Activated CD4-positive, alpha-beta T cell treated with anti-CD3 and anti-CD28 coated beads, Interleukin-2, amount 50 U/mL, for 1 hour (primary cell): ENCODE measurements at regions not wholly inside any gene's neighbourhood (a gene's known extent, or its start where the extent isn't known, plus 50 kb on each side); places are given as distances from the start of the nearest gene placed in this dataset.
"Not testable (repeated sequence)": the region's sequence is repeated elsewhere in the genome, so short reads cannot be mapped to it uniquely, and the experiment has no call there.

Experiments used
- DNase-seq: peaks from one replicate; pipeline ENCODE4 v3.0.0-alpha.2; 2020

DNA sequence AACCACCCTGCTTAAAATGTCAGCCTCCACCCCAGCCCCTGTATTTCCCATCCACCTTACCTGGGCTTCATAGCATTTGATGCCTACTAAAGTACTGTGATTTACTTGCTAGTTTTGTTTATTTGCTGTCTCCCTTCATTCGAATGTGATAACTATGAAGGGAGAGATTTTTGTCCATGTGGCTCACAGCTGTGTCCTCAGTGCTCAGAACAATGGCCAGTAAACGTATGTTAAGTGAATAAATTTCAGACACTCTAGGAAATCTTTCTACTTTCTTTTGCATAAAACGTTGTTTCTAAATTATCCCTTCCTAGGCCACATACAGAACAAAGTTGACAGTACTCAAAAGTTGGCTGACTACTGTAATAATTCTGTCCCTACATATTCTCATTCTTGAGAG lies 114.7 kb upstream of the OTUD4 start:
- DNase-seq: no peak

DNA sequence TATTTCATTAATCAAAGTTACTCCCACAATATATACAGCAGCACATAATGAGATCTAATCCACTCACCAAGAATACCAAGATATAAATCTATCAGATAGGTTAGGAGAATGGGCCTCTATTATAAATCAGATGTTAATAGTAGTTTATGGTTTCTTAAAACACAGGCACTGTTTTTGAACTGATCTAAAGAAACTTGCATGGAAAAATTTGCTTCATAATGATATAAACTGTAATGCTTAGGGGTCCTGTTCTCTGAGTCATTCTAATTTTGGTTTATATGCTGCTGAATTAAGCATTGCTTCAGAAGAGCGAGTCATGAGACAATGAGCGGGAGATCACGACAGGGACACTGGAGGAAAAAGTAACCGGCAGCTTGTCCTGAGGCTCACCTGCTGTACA lies 113.3 kb upstream of the OTUD4 start:
- no peak for DNase-seq

DNA sequence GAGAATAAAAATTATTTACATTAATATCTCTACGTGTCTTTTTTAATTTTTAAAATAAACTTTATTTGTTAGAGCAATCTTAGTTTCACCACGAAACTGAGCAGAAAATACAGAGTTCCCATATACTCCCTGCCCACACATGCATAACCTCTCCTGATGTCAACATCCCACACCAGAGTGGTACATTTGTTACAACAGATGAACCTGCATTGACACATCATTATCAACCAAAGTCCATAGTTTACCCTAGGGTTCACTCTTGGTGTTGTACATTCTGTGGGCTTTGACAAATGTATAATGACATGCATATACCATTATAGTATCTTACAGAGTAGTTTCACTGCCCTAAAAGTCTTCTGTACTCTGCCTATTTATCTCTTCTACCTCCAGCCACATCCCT lies 110.6 kb upstream of the OTUD4 start:
- no peak for DNase-seq

DNA sequence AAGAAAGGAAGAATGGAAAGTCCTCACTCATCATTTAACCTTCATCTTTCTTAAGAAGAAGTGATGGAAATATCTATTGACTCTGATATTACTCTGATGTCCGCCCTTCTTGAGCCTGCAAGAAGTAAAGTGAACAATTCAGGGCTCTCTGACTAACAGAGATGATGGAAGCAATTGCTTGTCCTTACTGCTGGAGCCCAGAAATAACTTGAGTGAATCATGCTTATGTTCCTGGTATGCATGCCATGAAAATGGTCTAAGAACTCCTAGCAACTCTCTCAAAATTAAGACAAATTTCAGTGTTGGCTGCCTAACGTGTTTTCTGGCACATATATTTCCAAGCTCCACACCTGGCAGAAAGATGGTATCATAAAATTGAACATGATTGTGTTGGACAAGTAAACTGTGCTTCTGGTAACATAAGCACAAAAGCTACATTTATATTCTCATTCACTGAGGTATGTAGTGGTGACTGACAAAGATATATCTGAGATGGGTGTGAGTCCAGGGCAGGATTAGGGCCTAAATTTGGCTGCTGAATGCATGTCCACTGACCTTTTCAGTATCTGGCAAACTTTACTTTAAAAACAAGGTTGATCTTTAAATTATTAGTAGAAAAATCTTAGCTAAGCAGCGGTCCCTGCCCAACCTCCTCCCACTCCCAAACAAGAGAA lies 109.2 kb upstream of the OTUD4 start:
- DNase-seq: no peak

DNA sequence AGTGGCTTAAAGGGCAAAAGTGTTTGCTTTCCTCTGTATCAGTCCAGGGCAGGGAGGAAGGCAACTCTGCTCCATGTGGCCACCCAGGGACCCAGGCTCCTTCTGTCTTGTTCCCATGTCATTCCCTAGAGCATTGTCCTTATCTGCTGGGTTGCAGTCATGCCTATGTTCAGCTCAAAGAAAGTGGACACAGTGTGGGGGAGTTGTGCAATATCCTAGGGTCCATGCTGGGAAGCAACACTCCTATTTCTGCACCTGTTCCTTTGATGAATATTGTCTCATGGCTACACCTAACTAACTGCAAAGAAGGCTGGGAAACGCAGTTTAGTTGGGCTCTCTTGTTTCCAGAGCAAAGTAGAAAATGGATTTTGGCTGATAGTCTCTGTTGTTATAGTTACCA lies 107.0 kb upstream of the OTUD4 start:
- DNase-seq: no peak

DNA sequence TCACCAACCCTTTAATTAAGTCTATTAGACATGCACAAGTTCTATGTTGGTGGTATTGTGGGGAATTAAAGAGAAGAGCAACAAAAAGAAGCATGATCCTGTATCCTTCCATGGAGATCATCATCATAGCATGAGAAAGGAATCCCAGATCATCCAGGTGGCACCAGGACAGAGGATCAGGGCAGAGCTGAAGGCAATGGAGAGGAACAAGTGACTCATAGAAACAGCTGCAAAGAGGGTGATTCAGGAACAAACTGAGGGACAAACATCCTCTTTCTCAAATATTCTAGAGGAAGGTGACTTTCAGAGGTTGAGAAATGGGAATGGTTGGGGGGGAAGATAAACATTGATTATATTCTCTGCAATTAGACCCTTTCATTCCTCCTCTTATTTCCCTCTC lies 105.5 kb upstream of the OTUD4 start:
- DNase-seq: no peak

DNA sequence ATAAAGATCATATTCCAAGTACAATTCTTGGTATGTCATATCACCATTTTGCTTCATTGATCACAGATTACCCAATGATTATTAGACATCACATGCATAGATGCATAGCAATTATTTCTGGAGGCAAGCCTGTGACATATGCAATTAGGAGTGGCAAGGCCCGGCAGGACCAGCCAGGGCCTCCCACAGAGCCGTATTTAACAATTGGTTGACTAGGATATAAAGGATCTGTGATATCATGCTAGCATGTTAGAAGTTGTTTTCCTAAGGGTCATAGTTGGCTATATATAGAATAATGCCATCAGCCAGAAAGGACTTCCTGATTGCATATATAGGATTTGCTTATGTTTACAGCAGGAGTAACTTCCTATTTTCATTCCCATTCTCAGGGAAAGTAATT lies 103.5 kb upstream of the OTUD4 start:
- DNase-seq: no peak

DNA sequence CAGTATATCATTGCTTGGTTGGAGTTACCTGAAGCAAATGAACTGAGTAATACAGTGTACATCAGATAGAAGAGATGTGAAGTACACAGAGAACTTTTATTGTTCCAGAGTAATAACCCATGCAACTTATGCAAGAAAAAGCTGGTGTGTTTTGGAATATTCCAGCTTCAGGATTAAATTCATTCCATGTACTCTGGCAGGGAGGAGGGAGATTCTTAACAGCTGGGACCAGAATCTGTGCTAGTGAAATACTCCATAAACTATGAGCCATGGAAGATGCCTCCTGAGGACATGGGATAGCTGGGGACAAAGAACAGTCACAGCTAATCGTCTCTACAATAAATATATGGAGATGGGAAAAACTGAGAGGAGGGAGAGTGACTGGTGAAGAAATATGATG lies 101.6 kb upstream of the OTUD4 start:
- no peak for DNase-seq

DNA sequence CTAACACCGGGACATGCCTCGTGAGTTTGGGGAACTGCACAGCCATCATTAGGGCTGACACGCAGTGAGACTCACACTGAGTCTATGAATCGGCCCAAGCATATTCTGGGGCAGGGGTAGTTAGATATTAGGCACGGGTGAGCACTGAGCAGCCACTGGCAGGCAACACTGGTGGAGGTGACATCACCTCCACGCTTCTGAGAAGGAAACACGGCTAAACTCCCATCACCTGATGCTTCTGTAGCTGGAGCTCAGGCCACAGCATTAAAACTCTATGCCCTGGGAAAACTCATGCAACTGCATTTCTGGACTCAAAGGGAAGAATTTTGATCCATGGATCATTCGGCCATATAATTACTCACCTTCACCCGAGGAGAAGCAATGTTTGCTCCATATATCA lies 100.8 kb upstream of the OTUD4 start:
- no peak for DNase-seq

DNA sequence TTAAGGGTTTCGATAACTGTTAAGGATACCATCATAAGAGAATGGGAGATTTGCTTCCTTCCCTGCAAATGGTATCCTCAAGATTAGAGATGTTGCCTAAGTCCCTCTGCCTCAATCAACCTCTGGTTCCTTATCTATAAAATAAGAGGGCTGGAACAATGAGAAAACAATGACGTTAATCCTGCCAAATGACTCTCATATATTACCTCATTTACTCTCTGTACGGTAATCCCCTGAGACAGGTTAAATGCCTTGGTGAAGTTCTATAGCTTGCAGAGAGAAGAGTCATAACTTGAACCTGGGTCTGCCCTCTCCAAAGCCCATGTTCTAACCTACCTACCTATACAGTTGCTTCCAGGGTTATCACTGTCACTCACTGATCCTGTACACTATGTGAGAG lies 100.2 kb upstream of the OTUD4 start:
- no peak for DNase-seq

DNA sequence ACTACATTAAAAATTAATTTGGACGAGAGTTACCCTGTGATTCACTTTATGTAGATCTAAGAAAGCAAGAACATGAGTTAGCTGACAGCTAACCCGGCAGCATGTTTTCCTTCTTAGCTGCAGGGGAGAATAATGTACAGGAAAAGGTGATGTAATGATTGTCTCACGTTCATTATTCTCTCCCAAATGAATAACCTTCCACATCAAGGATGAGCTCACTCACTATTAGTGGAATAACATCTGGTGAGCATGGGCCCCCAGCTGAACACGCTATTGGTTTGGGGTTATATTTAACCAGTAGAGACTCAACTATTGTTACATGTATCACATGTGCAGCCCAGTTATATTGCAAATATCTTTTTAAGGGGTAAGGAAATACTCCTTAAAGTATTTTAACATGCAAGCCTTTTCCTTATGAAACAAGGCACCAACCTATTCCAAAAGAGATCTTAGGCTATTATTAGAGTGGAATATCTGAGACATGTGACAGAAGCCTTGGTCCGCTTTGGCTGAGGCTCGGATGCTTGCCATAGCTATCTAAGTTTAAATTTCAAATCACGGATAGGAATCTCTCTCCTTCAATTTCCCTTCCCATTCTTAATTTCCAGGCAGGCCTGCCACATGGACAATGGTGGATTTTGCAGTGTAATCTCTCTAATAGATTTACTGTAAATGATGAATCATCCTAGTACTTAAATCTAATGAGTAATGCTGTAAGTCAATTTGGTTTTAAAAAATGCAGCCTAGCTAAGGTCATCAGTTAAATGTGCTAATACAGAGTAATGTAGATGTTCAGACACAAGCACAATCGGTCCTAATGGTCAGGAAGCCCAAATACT lies 99.0 kb upstream of the OTUD4 start:
- no peak for DNase-seq

DNA sequence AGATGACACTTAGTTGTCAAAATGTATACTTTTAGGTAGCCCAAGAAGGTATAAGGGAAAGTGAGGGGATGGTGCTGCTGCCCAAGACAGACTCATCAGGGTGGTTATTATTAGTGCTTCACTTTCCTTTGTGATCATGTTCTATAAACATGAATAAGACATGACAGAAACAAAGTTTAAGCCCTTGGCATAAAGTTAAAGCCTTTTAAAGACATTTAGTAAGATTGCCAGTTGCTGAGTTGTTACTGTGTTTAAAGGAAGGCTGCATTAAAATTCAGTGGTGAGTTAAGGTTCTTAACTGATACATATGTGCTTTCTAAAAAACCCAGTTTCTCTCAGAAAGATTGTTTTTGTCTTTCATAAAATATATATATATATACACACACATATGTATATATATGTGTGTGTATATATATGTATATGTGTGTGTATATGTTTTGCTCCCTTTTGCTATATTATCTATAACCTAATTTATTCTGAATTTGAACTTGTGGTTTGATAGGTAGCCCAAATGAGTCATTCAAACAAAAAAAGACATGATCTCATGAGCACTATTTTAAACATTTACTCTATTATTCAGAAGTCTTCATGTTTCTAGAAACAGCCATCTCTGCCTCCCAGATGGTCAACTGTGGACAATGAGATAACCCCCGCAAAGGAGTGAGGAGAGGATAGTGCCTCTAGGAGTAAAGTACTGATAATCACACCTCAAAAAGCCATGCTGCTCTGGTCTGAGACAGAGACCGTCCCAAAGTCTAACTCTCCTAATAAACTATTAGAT lies 98.1 kb upstream of the OTUD4 start:
- DNase-seq: no peak

DNA sequence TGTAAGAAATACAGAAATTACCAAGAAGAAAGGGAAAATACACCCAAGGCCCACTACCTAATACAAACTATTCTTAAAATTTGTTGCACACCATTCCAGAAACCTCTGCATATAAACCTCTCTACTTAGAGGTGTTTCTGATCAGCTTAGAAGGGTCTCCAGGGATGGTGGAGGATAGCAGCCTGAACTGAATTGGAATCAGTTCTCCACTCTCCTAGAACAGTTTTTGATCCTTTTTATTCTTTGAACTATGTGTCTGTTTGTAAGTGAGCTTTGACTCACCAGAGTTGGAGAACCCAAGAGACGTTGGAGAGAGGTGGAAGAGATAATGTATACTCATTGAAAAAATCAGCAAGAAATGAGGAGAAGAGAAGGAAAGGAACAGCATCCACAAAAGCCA lies 96.6 kb upstream of the OTUD4 start:
- DNase-seq: no peak

DNA sequence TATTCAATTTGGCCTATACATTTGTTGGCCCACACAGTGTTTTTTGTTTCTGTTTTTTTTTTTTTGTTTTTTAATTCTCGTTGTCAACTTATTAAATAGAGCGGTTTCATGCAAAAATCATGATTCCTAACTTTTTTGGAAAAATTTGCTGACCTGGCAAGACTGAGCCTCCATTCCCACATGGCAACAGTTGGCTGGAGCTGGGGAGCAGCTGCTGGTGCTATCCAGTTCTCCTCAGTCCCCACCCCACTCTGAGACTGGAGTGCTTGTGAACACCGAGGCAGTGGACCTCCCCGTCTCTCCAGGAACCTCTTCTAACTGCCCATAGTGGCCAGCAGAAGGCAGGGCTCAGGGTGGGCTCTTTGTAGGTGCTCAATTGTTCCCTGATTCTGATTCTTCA lies 95.7 kb upstream of the OTUD4 start:
- DNase-seq: no peak

DNA sequence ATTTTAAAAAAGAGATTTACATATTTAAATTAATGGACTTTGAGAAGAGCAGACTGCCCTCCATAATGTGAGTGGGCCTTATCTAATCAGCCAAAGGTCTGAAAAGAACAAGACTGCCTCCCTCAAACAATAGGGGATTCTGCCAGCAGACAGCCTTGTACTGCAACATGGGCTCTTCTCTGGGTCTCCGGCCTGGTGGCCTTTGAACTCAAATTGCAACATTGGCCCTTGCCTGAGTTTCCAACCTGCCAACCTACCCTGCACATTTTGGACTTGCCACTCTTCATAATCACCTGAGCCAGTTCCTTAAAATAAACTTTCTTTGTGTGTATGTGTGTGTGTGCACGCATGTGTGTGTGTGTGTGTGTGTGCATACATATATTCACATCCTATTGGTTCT lies 90.8 kb upstream of the OTUD4 start:
- DNase-seq: no peak

DNA sequence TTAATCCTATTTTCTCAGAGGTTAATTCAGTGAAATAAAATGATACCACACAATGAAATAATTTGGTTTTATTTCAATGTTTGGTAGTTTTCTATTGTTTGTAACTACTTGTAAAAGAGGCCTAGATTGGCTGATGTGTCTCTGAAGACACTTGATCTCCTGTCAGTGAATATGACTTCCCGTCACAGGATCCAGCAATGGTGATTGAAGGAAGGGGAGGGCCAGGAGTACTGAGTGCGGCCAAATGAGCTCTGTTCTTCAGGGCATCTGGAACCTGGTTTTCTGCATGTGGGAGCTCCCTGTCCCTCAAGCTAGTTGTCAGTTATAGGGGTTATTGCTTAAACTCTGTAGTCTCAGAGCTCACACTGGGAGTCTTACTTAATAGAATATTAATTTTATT lies 86.5 kb upstream of the OTUD4 start:
- no peak for DNase-seq

DNA sequence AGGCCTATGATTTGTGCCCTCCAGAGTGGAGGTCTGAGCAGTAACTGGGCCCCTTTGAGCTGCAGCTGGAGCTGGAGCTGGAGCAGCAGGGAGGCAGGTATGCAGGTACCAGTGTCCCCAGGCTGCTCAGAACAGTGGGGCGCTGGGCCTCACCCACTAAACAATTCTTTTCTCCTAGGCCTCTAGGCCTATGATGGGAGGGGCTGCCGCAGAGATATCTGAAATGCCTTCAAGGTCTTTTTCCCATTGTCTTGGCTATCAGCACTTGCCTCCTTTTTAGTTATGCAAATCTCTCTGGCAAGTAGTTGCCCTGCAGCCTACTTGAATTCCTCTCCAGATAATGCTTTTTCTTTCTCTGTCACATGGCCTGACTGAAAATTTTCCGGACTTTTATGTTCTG lies 79.7 kb upstream of the OTUD4 start:
- no peak for DNase-seq

DNA sequence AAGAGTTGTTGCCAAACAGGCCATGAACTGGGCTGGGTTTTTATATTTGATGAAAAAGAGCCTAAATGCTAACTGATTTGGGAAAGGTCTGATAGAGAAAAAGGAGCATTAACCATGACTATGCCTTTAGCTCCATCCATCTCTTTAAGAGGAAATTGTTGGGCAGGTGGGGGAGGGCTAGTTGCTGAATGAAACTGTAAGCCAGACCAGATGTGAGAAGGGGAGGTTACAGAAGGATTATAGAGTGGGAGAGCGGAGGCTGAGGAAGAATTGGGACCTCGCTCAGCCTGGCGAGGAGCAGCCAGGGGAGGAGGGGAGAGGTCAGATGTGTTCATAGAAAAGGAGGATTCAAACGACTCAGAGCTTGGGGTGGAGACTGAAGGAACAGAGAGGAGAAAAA lies 74.9 kb upstream of the OTUD4 start:
- DNase-seq: not testable (repeated sequence)

DNA sequence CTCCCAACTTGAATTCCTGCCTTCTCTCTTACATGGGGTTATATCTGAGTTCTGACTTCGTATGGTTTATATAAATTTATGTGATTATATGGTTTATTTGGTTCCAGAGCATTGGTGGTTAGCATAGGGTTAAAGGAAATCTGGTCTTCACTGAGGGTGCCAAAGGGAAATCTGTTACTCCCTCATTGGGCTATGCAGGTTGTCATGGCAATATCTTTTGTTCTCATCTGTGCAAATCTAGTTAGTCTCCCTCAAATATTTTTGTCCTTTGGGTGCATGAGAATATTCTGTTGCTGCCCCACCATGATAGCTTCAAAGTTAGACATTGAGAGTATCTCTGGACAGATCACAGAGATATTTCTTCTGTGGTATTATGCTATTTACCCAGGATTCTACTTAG lies 71.8 kb upstream of the OTUD4 start:
- no peak for DNase-seq

DNA sequence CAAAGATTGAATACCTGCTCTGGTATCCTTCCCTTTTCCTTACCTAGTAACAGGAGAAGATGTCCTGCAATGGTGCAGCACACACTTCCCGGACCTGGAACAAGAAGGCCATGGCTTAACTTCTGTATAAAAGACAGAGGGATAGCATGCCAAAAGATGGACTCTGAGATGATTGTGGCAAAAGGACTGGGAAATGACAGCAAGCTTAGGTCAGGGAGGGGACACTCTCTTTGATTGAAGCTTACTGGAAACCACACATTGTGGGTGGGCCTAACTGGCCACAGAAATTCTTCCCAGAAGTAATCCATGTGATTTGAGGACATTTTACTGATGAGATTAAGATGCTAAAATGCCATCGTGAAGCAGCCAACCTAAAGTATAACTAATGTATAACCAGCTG lies 71.0 kb upstream of the OTUD4 start:
- no peak for DNase-seq

DNA sequence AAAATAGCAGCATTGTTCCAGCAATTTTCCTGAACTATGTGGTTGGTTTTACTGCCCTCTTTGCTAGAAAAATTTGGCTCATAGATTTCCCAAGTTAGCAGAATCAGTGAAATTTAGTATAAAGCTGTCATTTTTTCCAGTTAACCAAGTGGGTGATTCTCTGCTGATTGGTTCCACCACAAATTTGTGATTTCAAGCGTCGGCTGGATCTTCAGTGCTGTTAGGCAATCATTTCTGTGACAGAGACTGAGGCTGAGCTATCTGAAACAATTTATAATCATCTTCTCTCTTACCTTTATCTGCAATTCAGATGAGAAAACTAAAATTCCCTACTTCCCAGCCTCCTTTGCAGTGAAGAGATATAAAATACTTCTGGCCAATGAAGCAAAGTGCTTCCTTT lies 68.6 kb upstream of the OTUD4 start:
- no peak for DNase-seq

DNA sequence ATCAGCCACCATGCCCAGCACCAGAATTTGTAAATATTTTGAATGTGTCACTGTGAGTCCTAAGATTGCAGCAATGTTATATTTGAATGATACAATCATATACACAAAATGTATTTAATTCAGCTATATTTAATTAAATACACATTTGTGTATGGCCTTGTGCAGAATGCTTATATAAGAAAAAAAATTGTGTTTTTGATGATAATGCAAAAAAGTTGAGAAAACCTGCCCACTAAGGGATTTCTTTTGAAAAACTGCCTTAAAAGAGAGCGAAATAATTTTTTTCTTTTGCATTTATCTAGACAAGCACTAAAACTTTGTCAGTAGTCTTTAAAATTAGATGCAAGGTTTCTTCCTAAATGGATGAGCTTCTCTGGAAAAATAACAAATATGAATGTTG lies 68.1 kb upstream of the OTUD4 start:
- DNase-seq: no peak

DNA sequence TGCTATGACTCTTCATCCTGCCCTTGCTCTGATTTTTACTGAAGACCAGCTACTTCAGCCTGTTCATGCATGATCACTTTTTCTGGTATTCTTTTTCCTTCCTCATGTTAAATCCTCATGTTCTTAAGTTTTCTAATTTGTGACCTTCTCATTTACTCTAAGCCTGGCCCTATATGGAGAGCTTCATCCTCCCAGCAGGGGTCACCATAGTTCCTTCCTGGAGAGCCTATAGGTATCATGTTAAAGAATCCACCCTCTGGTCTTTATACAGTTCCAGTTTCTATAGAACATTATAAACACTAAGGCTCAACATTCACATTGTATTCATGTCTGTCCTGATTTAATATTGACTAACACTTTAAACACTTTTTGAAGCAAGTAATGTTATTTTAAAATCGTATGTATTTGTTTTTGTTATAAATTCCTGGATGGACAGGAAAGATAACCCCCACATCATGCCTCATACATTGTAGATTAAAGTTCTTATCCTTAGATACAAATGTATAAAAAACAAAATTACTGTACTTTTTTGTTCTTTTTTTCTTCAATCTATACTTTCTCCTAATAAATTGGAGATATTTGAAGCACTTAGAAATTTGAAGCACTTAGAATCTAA lies 53.8 kb upstream of the OTUD4 start:
- DNase-seq: peak; percentile 39
